Psoas muscle (tissue), 7 donors: ENCODE measurements at regions not wholly inside any gene's neighbourhood (a gene's known extent, or its start where the extent isn't known, plus 50 kb on each side); places are given as distances from the start of the nearest gene placed in this dataset.

ENCODE experiments used
- ATAC-seq, 4 donors: fragments of 200-7000 bp; cut with Tn5 transposase; one replicate each; pipeline ENCODE4 v1.9.1; 2020; ENCODE audit warnings: moderate library complexity in 3 of 4, mild to moderate bottlenecking in 2 of 4
- DNase-seq, 2 donors: peaks; one replicate each; pipeline ENCODE4 v3.0.0-alpha.2; 2020
- H3K27ac ChIP-seq: fragments of 200-600 bp; one replicate; pipeline ENCODE4 v1.8.0; 2022
- H3K27me3 ChIP-seq, 3 donors: fragments of 200-600 bp in 1 of 3; one replicate each; pipeline versions ENCODE4 v1.6.1 to v1.8.0; 2013 to 2022; ENCODE audit warnings: low read length in 2 of 3, mild to moderate bottlenecking in 2 of 3, moderate library complexity in 1 of 3; ENCODE audit not compliant: insufficient read depth in 3 of 3
- H3K36me3 ChIP-seq, 2 donors: fragments of 200-600 bp in 1 of 2; one replicate each; pipeline versions ENCODE4 v1.6.1 to v1.8.0; 2013 to 2022; ENCODE audit warnings: low read depth in 1 of 2, mild to moderate bottlenecking in 1 of 2, moderate library complexity in 1 of 2; ENCODE audit not compliant: insufficient read depth in 1 of 2
- H3K4me1 ChIP-seq: fragments of 200-600 bp; one replicate; pipeline ENCODE4 v1.8.0; 2022
- H3K4me3 ChIP-seq: fragments of 200-600 bp; one replicate; pipeline ENCODE4 v1.8.0; 2022; ENCODE audit warnings: mild to moderate bottlenecking
- H3K9me3 ChIP-seq: fragments of 200-600 bp; one replicate; pipeline ENCODE4 v1.8.0; 2022
- CTCF ChIP-seq: fragments of 200-600 bp; IDR thresholded peaks from one replicate; pipeline ENCODE4 v1.8.0; 2022; ENCODE audit warnings: antibody characterized with exemption
- WGBS, 3 donors: extraction: QIAGEN DNeasy Blood & Tissue Kit; methylation state at CpG; one replicate each; pipeline versions ENCODE4 v1.1.6 to v1.1.7; 2013; 5-methylcytosine and 5-hydroxymethylcytosine counted together
- intact Hi-C, 2 donors: fragments of 100-400 bp; cut with DNase I; formaldehyde crosslinking; loops; one replicate each; pipeline versions ENCODE4 v1.11.0 to v1.14.2; 2022
- donor health status: healthy with polysubstance abuse.
- donor health status: DM: no; HTN: no; CAD: no; lungs with moderate emphysema.
- donor health status: Bipolar disorder and iron deficiency.
- donor health status: healthy.
- donor health status: DM: yes; HTN: yes; CAD: no.
- donor health status: DM: no; HTN: no; CAD: no.
- donor health status: DM: yes; HTN: yes; CAD: no.

DNA sequence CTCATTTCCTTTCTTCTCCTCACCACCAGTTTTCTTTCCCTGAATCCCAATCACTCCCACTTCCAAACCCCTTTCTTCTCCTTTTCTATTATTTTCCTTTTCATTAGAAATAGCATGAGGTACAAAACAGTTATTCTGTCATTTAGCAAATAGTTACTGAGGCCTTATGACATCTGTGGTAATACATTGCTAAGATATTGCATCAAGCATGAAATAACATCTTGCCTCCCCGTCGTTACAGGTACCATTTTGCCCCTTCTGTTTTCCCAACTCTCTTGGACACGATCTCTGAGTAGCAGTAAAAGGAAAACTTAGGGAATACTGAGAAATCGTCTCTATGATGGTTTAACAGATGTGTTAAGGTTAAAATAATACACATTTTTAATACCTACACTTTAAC lies 175.8 kb upstream of the SOX5 start:
- intact Hi-C loops: no loop called here
- H3K4me1 ChIP-seq: no peaks in the 10 kb centered on the region
- H3K9me3 ChIP-seq: no peaks in the 10 kb centered on the region
- no peak for DNase-seq
- WGBS, 3 donors: 81 to 85% (median 82%) methylated on average over 4 of the region's 4 CpGs
- no peak overlapping the region for H3K27ac ChIP-seq
- no peak for ATAC-seq
- TF ChIP-seq CTCF: no peak
- no peaks in the 10 kb centered on the region for H3K36me3 ChIP-seq
- H3K4me3 ChIP-seq: no peak overlapping the region
- no peaks in the 10 kb centered on the region for H3K27me3 ChIP-seq

DNA sequence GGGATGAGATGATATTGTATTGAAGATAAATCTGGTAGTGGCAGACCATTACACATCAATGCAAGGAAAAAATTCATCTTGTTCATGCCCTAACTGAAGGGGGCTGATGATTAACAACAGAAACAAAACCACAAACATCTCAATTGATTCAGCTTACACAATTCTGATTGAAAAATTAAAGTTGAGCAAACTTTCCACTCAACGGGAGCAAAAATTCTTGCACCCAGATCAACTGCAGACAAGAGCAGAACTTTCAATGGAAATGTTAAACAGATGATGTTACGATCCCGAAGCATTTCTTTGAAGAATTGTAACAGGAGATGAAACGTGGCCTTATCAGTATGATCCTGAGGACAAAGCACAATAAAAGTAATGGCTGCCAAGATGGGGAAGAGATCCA lies 172.4 kb upstream of the SOX5 start:
- H3K9me3 ChIP-seq: peaks cover 2% of the 10 kb centered on the region
- intact Hi-C loops: no loop called here
- no peaks in the 10 kb centered on the region for H3K27me3 ChIP-seq
- H3K27ac ChIP-seq: no peak overlapping the region
- no peak overlapping the region for H3K4me3 ChIP-seq
- DNase-seq (no peak), ATAC-seq (no peak)
- WGBS, 3 donors: 46 to 59% (median 52%) methylated on average over 4 of the region's 4 CpGs
- no peaks in the 10 kb centered on the region for H3K36me3 ChIP-seq
- TF ChIP-seq CTCF: no peak
- no peaks in the 10 kb centered on the region for H3K4me1 ChIP-seq

DNA sequence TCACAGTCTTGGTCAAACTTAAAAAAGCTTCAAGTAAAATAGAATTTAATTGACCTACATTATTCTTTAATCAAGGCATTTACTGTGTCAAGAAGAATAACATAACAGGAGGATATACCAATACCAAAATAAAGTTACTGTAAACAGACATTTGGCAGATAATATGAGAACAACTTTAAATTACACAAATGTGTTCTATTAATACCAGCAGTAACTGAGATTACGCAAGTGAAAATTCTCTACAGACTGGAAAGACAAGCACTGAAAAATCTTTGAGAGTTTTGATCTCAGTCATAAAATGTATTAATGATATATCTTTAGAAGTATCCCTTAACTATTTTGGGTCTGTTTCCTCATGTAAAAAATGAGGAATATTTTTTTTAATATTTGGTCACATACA lies 169.2 kb upstream of the SOX5 start:
- Histone ChIP-seq H3K4me3 (no peak overlapping the region), H3K36me3 (no peaks in the 10 kb centered on the region), H3K9me3 (peaks cover 2% of the 10 kb centered on the region), H3K27ac (no peak overlapping the region), H3K4me1 (no peaks in the 10 kb centered on the region), H3K27me3 (no peaks in the 10 kb centered on the region)
- intact Hi-C loops: no loop called here
- DNase-seq: no peak
- 39 to 86% (median 46%) methylated on average over 1 of the region's 1 CpG for WGBS, 3 donors
- TF ChIP-seq CTCF: no peak
- no peak for ATAC-seq

- Histone ChIP-seq H3K4me1 (no peaks in the 10 kb centered on the region), H3K4me3 (no peak overlapping the region), H3K9me3 (peaks cover 2% of the 10 kb centered on the region), H3K27ac (no peak overlapping the region), H3K27me3 (no peaks in the 10 kb centered on the region), H3K36me3 (no peaks in the 10 kb centered on the region)
- ATAC-seq (no peak), DNase-seq (no peak)
- 0 to 47% (median 42%) methylated on average over 1 of the region's 1 CpG for WGBS, 3 donors
- TF ChIP-seq CTCF: no peak
- intact Hi-C loops: no loop called here
Measured at GRCh38 chr12:24116548-24116947, 167.1 kb upstream of the SOX5 start.

DNA sequence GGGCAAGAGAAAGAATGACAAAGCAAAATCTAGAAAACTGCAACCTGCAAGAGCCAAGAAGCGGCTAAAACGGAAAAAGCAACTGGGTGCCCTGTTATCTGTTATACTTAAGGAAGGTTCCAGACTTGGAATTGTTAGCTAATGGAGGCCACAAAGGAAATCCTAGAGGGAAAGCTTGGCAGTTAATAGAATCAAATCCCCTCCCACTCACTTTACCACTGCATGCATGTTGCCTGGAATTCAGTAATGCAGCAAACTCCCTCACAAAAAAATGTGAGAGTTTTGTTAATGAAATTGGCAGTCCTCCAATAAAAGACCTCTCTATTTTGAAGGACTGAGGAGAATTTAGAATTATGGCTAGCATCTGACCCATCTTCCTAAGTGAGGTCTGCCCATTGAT lies 164.2 kb upstream of the SOX5 start:
- no peaks in the 10 kb centered on the region for H3K36me3 ChIP-seq
- 83 to 91% (median 91%) methylated on average over 2 of the region's 2 CpGs for WGBS, 3 donors
- no peaks in the 10 kb centered on the region for H3K27me3 ChIP-seq
- H3K27ac ChIP-seq: no peak overlapping the region
- no peaks in the 10 kb centered on the region for H3K4me1 ChIP-seq
- no peak for TF ChIP-seq CTCF
- H3K9me3 ChIP-seq: no peaks in the 10 kb centered on the region
- H3K4me3 ChIP-seq: no peak overlapping the region
- intact Hi-C loops: no loop called here
- no peak for DNase-seq
- no peak for ATAC-seq
